ENCODE measurements at regions not wholly inside any gene's neighbourhood (a gene's known extent, or its start where the extent isn't known, plus 50 kb on each side); places are given as distances from the start of the nearest gene placed in this dataset.

DNA sequence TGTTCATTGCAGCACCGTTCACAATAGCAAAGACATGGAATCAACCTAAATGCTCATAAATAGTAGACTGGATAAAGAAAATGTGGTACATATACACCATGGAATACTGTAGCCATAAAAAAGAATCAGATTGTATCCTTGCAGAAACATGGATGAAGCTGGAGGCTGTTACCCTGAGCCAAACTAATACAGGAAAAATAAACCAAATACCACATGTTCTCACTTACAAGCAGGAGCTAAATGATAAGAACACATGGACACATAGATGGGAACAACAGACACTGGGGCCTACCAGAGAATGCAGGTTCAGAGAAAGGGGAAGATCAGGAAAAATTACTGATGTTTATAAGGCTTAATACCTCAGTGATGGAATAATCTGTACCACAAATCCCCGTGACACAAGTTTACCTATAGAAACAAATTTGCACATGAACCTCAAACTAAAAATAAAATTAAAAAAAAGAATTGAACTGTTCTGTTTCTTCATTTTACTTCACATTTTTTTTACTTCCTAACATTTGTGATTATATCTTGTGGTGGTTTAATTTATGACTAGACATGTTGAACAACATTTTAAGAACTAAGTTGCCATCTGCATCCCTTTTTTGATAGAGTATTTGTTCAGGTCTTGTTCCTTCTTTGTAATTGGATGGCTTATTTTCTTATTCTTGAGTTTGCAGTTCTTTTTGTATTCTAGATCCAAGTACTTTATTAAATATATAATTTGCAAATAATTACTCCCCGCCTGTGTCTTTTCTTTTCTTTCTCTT, 835.2 kb downstream of the FSCB start:
- CTCF ChIA-PET = no interaction called here
- FAIRE-seq (no peak), DNase-seq (ENCODE audit: low read depth, low spot score) (no peak)
- Histone ChIP-seq H3K4me3 (replicated peaks in 1 of 3; ENCODE audit: insufficient read depth in 1 of 3, low read depth in 1 of 3, low read length in 3 of 3) (no peak overlapping the region), H4K20me1 (replicated peaks; ENCODE audit: control insufficient read depth, extremely low read depth, insufficient read depth, low read length) (no peaks in the 10 kb centered on the region), H2AFZ (ENCODE audit: low read depth, low read length) (no peak overlapping the region), H3K9me3 (replicated peaks; ENCODE audit: control insufficient read depth, insufficient read depth, low read length) (no peaks in the 10 kb centered on the region), H3K36me3 (ENCODE audit: control insufficient read depth in 2 of 2, extremely low read depth in 1 of 2, insufficient read depth in 2 of 2, low read length in 2 of 2) (no peaks in the 10 kb centered on the region), H3K9me1 (replicated peaks; ENCODE audit: control insufficient read depth, extremely low read depth, insufficient read depth, low read length) (no peaks in the 10 kb centered on the region), H3K9ac (replicated peaks; ENCODE audit: extremely low read depth, insufficient read depth, low read length) (no peak overlapping the region), H3K27ac (ENCODE audit: insufficient read depth, low read depth, low read length) (no peak overlapping the region), H3K27me3 (ENCODE audit: control insufficient read depth in 2 of 2, insufficient read depth in 2 of 2, low read length in 2 of 2) (no peaks in the 10 kb centered on the region), H3K4me2 (ENCODE audit: insufficient read depth, low read length) (no peak overlapping the region), H3K4me1 (ENCODE audit: control insufficient read depth, extremely low read depth, insufficient read depth, low read length) (no peaks in the 10 kb centered on the region), H3K79me2 (ENCODE audit: control insufficient read depth, insufficient read depth, low read length) (no peaks in the 10 kb centered on the region)
- intact Hi-C loops (cut with micrococcal nuclease) (no loop called here), dilution Hi-C loops (cut with MboI; ENCODE audit: extremely low pct_ligation_motif_present, low sequenced_read_pairs) (no loop called here)
- TF ChIP-seq JUN (IDR thresholded peaks at IDR 0.05; ENCODE audit: borderline replicate concordance, insufficient read depth, insufficient read length, low read depth) = no peak
- TF ChIP-seq, protein P1, sequence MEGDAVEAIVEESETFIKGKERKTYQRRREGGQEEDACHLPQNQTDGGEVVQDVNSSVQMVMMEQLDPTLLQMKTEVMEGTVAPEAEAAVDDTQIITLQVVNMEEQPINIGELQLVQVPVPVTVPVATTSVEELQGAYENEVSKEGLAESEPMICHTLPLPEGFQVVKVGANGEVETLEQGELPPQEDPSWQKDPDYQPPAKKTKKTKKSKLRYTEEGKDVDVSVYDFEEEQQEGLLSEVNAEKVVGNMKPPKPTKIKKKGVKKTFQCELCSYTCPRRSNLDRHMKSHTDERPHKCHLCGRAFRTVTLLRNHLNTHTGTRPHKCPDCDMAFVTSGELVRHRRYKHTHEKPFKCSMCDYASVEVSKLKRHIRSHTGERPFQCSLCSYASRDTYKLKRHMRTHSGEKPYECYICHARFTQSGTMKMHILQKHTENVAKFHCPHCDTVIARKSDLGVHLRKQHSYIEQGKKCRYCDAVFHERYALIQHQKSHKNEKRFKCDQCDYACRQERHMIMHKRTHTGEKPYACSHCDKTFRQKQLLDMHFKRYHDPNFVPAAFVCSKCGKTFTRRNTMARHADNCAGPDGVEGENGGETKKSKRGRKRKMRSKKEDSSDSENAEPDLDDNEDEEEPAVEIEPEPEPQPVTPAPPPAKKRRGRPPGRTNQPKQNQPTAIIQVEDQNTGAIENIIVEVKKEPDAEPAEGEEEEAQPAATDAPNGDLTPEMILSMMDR (IDR thresholded peaks at IDR 0.05; ENCODE audit: extremely low read depth in 1 of 2, insufficient read depth in 1 of 2, low read depth in 1 of 2, low read length in 2 of 2) = no peak
- POLR2A ChIA-PET = no interaction called here
- no TSS peak for BruUV-seq (replicated peaks)

DNA sequence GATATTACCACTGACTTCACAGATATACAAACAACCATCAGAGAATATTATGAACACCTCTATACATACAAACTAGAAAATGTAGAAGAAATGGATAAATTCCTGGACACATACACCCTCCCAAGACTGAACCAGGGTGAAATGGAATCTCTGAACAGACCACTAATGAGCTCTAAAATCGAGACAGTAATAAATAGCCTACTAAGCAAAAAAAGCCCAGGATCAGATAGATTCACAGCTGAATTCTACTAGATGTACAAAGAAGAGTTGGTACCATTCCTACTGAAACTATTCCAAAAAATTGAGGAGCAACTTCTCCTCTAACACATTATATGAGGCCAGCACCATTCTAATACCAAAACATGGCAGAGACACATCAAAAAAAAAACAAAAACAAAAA, 837.7 kb downstream of the FSCB start:
- no TSS peak for BruUV-seq (replicated peaks)
- Histone ChIP-seq H3K4me2 (ENCODE audit: insufficient read depth, low read length) (no peak overlapping the region), H3K9ac (replicated peaks; ENCODE audit: extremely low read depth, insufficient read depth, low read length) (no peak overlapping the region), H3K79me2 (ENCODE audit: control insufficient read depth, insufficient read depth, low read length) (no peaks in the 10 kb centered on the region), H3K36me3 (ENCODE audit: control insufficient read depth in 2 of 2, extremely low read depth in 1 of 2, insufficient read depth in 2 of 2, low read length in 2 of 2) (no peaks in the 10 kb centered on the region), H3K9me1 (replicated peaks; ENCODE audit: control insufficient read depth, extremely low read depth, insufficient read depth, low read length) (no peaks in the 10 kb centered on the region), H3K9me3 (replicated peaks; ENCODE audit: control insufficient read depth, insufficient read depth, low read length) (peaks cover 6% of the 10 kb centered on the region), H3K4me3 (replicated peaks in 1 of 3; ENCODE audit: insufficient read depth in 1 of 3, low read depth in 1 of 3, low read length in 3 of 3) (no peak overlapping the region), H3K4me1 (ENCODE audit: control insufficient read depth, extremely low read depth, insufficient read depth, low read length) (no peaks in the 10 kb centered on the region), H3K27ac (ENCODE audit: insufficient read depth, low read depth, low read length) (no peak overlapping the region), H4K20me1 (replicated peaks; ENCODE audit: control insufficient read depth, extremely low read depth, insufficient read depth, low read length) (no peaks in the 10 kb centered on the region), H2AFZ (ENCODE audit: low read depth, low read length) (no peak overlapping the region), H3K27me3 (ENCODE audit: control insufficient read depth in 2 of 2, insufficient read depth in 2 of 2, low read length in 2 of 2) (no peaks in the 10 kb centered on the region)
- DNase-seq (ENCODE audit: low read depth, low spot score) (no peak), FAIRE-seq (no peak)
- TF ChIP-seq EZH2 (IDR thresholded peaks at IDR 0.05; ENCODE audit: borderline replicate concordance, low read depth, low read length, severe bottlenecking) = no peak
- TF ChIP-seq FOS (IDR thresholded peaks at IDR 0.05; ENCODE audit: borderline replicate concordance, insufficient read depth, low read length) = no peak
- TF ChIP-seq POLR2AphosphoS5 (IDR thresholded peaks at IDR 0.05; ENCODE audit: insufficient read depth, low read depth, low read length) = no peak
- ChIA-PET POLR2A (no interaction called here), CTCF (no interaction called here)
- dilution Hi-C loops (cut with MboI; ENCODE audit: extremely low pct_ligation_motif_present, low sequenced_read_pairs) (no loop called here), intact Hi-C loops (cut with micrococcal nuclease) (no loop called here)

Data from endothelial cell of umbilical vein (primary cell).